Keratinocyte (primary cell): ENCODE measurements at regions not wholly inside any gene's neighbourhood (a gene's known extent, or its start where the extent isn't known, plus 50 kb on each side); places are given as distances from the start of the nearest gene placed in this dataset.

ENCODE experiments used
- DNase-seq: peaks from one replicate; pipeline ENCODE4 v3.0.0-alpha.2; 2011; ENCODE audit warnings: low read depth, missing footprints, low spot score
- FAIRE-seq: peaks from 2 replicates; lab custom pipeline; 2011; peaks lifted over from hg19 to GRCh38; lab: Jason Lieb, UNC
- H2AFZ ChIP-seq: 2 replicates; pipeline ENCODE4 v1.6.0; 2012; ENCODE audit warnings: low read length, control low read depth, inconsistent platforms; ENCODE audit not compliant: control insufficient read depth
- H3K27ac ChIP-seq: 2 replicates; pipeline ENCODE4 v1.5.1; 2011; ENCODE audit warnings: low read length; ENCODE audit not compliant: control insufficient read depth, insufficient read depth
- H3K27me3 ChIP-seq: 3 replicates; pipeline ENCODE4 v1.6.0; 2011; ENCODE audit warnings: low read length; ENCODE audit not compliant: control insufficient read depth, insufficient read depth; ENCODE audit errors: extremely low read depth
- H3K36me3 ChIP-seq, 2 experiments: 2 replicates in 1 of 2; 3 replicates in 1 of 2; pipeline ENCODE4 v1.5.1; 2011; ENCODE audit warnings: low read length in 2 of 2, mild to moderate bottlenecking in 1 of 2; ENCODE audit not compliant: control insufficient read depth in 2 of 2, insufficient read depth in 2 of 2; ENCODE audit errors: extremely low read depth in 1 of 2
- H3K4me1 ChIP-seq: 3 replicates; pipeline ENCODE4 v1.5.1; 2011; ENCODE audit warnings: low read length; ENCODE audit not compliant: control insufficient read depth, insufficient read depth; ENCODE audit errors: extremely low read depth
- H3K4me2 ChIP-seq: 3 replicates; pipeline ENCODE4 v1.6.0; 2011; ENCODE audit warnings: low read depth, low read length; ENCODE audit not compliant: control insufficient read depth, insufficient read depth; ENCODE audit errors: extremely low read depth
- H3K4me3 ChIP-seq, 3 experiments: fragments of 200-600 bp in 1 of 3; sonication (generic) in 1 of 3; 2 replicates in 2 of 3; 3 replicates in 1 of 3; pipeline ENCODE4 v1.5.1; 2011 to 2016; ENCODE audit warnings: low read length in 3 of 3, mild to moderate bottlenecking in 3 of 3, control low read depth in 2 of 3, inconsistent platforms in 1 of 3, low read depth in 1 of 3, mixed read lengths in 1 of 3, mixed run types in 1 of 3, moderate library complexity in 1 of 3; ENCODE audit not compliant: control insufficient read depth in 2 of 3, insufficient read depth in 2 of 3; ENCODE audit errors: extremely low read depth in 1 of 3
- H3K79me2 ChIP-seq: 2 replicates; pipeline ENCODE4 v1.6.0; 2012; ENCODE audit warnings: low read length; ENCODE audit not compliant: control insufficient read depth, insufficient read depth
- H3K9ac ChIP-seq: 3 replicates; pipeline ENCODE4 v1.6.0; 2011; ENCODE audit warnings: low read length; ENCODE audit not compliant: control insufficient read depth, insufficient read depth; ENCODE audit errors: extremely low read depth
- H3K9me1 ChIP-seq: 3 replicates; pipeline ENCODE4 v1.6.0; 2011; ENCODE audit warnings: low read length; ENCODE audit not compliant: control insufficient read depth, insufficient read depth; ENCODE audit errors: extremely low read depth
- H3K9me3 ChIP-seq: 2 replicates; pipeline ENCODE4 v1.5.1; 2012; ENCODE audit warnings: low read depth, low read length; ENCODE audit not compliant: control insufficient read depth
- H4K20me1 ChIP-seq: 3 replicates; pipeline ENCODE4 v1.6.0; 2011; ENCODE audit warnings: low read length; ENCODE audit not compliant: control insufficient read depth, insufficient read depth; ENCODE audit errors: extremely low read depth
- EZH2 ChIP-seq: IDR thresholded peaks from one replicate; pipeline ENCODE4 v1.6.1; 2012; ENCODE audit warnings: inconsistent platforms, mild to moderate bottlenecking, low read length, moderate library complexity
- dilution Hi-C: fragments of 300-500 bp; cut with MboI; formaldehyde crosslinking; loops from one replicate; pipeline ENCODE4 v1.7.0; 2020; ENCODE audit warnings: low sequenced_read_pairs; ENCODE audit not compliant: extremely low pct_ligation_motif_present
- TF ChIP-seq, protein P1 (sequence below), 3 experiments: IDR thresholded peaks in 1 of 3; conservative IDR thresholded peaks in 1 of 3; optimal IDR thresholded peaks in 1 of 3; 2 replicates in 2 of 3; 3 replicates in 1 of 3; pipeline versions ENCODE3 to v1.5.1; 2011; ENCODE audit warnings: low read length in 3 of 3, mild to moderate bottlenecking in 3 of 3, moderate library complexity in 2 of 3, control low read depth in 1 of 3, inconsistent platforms in 1 of 3; ENCODE audit not compliant: insufficient read depth in 2 of 3; ENCODE audit errors: extremely low read depth in 1 of 3

DNA sequence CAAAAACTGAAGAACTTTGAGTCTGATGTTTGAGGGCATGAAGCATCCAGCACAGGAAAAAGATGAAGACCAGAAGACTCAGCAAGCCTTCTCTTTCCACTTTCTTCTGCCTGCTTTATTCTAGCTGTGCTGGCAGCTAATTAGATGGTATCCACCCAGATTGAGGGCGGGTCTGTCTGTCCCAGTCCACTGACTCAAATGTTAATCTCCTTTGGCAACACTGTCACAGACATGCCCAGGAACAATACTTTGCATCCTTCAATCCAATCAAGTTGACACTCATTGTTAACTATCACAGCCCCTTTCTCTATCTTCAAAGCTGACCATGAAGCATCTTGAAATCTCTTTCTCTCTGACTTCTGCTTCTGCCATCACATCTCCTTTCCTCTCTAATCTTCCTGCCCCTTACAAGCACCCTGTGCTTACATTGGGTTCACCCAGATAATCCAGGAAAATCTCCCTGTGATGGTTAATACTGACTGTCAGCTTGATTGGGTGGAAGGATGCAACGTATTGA lies 115.9 kb upstream of the CDH13 start:
- H3K4me2 ChIP-seq: no peak overlapping the region
- dilution Hi-C loops: no loop called here
- no peak for FAIRE-seq

DNA sequence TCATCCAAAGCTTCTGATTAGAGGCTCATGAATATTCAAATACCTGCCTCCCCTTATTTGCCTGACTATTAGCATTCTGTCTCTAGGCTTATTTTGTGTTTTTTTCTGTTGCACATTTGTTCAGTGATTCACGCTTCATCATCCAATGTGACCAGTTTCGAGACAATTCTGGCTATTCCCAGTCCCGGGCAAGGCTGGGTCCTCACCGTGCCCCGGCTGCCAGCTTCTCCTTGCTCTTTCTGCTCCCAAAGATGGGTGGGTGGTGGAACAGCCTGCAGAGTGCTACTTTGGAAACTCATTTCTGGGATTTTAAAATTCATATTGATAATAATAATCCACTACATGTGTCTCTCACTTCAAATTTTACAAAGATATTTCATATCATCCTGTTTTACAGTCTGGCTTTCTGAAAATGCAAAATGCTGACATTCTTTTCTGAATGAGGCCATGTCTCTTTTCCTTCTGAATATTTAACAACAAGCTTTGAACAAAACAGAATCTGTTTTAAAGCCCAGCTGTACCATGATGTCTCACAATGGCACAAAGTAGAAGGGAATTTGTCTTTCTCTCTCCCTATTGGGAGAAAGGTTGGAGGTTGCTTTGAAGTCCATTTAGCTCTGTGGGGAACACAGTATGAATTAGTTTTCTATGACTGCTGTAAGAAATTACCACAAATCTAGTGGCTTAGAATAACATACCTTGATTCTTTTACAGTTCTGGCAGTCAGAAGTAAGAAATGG lies 116.9 kb upstream of the CDH13 start:
- H3K9me3 ChIP-seq: no peaks in the 10 kb centered on the region
- no peak overlapping the region for H3K4me3 ChIP-seq
- H2AFZ ChIP-seq: no peak overlapping the region
- H3K36me3 ChIP-seq: no peaks in the 10 kb centered on the region
- dilution Hi-C loops: no loop called here
- DNase-seq (no peak), FAIRE-seq (no peak)
- no peaks in the 10 kb centered on the region for H3K79me2 ChIP-seq
- H4K20me1 ChIP-seq: no peaks in the 10 kb centered on the region
- no peaks in the 10 kb centered on the region for H3K4me1 ChIP-seq
- TF ChIP-seq EZH2: no peak
- TF ChIP-seq, protein P1, sequence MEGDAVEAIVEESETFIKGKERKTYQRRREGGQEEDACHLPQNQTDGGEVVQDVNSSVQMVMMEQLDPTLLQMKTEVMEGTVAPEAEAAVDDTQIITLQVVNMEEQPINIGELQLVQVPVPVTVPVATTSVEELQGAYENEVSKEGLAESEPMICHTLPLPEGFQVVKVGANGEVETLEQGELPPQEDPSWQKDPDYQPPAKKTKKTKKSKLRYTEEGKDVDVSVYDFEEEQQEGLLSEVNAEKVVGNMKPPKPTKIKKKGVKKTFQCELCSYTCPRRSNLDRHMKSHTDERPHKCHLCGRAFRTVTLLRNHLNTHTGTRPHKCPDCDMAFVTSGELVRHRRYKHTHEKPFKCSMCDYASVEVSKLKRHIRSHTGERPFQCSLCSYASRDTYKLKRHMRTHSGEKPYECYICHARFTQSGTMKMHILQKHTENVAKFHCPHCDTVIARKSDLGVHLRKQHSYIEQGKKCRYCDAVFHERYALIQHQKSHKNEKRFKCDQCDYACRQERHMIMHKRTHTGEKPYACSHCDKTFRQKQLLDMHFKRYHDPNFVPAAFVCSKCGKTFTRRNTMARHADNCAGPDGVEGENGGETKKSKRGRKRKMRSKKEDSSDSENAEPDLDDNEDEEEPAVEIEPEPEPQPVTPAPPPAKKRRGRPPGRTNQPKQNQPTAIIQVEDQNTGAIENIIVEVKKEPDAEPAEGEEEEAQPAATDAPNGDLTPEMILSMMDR (optimal IDR thresholded peaks at IDR 0.05 in 1 of 3, IDR thresholded peaks at IDR 0.05 in 1 of 3, conservative IDR thresholded peaks at IDR 0.05 in 1 of 3; ENCODE audit: extremely low read depth in 1 of 3, insufficient read depth in 2 of 3, low read length in 3 of 3): no peak
- H3K27me3 ChIP-seq: peaks cover 5% of the 10 kb centered on the region
- no peaks in the 10 kb centered on the region for H3K9me1 ChIP-seq
- no peak overlapping the region for H3K4me2 ChIP-seq
- no peak overlapping the region for H3K27ac ChIP-seq
- H3K9ac ChIP-seq: no peak overlapping the region

More for the DNA sequence above, 115.9 kb upstream of the CDH13 start:
- Histone ChIP-seq H3K4me1 (no peaks in the 10 kb centered on the region), H3K27me3 (peaks cover 5% of the 10 kb centered on the region), H3K9me1 (no peaks in the 10 kb centered on the region), H3K79me2 (no peaks in the 10 kb centered on the region), H2AFZ (no peak overlapping the region), H3K36me3 (no peaks in the 10 kb centered on the region), H3K9me3 (no peaks in the 10 kb centered on the region), H3K4me3 (no peak overlapping the region), H3K9ac (no peak overlapping the region), H4K20me1 (no peaks in the 10 kb centered on the region), H3K27ac (no peak overlapping the region)
- TF ChIP-seq, protein P1 (optimal IDR thresholded peaks at IDR 0.05 in 1 of 3, IDR thresholded peaks at IDR 0.05 in 1 of 3, conservative IDR thresholded peaks at IDR 0.05 in 1 of 3; ENCODE audit: extremely low read depth in 1 of 3, insufficient read depth in 2 of 3, low read length in 3 of 3): no peak
- no peak for TF ChIP-seq EZH2
- no peak for DNase-seq
